Mesodermal cell (in vitro differentiated cells): ENCODE measurements at regions not wholly inside any gene's neighbourhood (a gene's known extent, or its start where the extent isn't known, plus 50 kb on each side); places are given as distances from the start of the nearest gene placed in this dataset.

Experiments
- H3K27ac ChIP-seq: 2 replicates; pipeline ENCODE4 v1.7.0; 2013; ENCODE audit warnings: mild to moderate bottlenecking, low read depth, low read length, moderate library complexity; ENCODE audit not compliant: severe bottlenecking
- H3K36me3 ChIP-seq: 2 replicates; pipeline ENCODE4 v1.7.1; 2013; ENCODE audit warnings: mild to moderate bottlenecking, low read length, moderate library complexity; ENCODE audit not compliant: control insufficient read depth, insufficient read depth
- H3K4me1 ChIP-seq: one replicate; pipeline ENCODE4 v1.7.1; 2013; ENCODE audit warnings: mild to moderate bottlenecking, low read length; ENCODE audit not compliant: insufficient read depth, control insufficient read depth, poor library complexity, severe bottlenecking
- H3K4me3 ChIP-seq: 2 replicates; pipeline ENCODE4 v1.7.0; 2013; ENCODE audit warnings: low read length, control low read depth, mild to moderate bottlenecking; ENCODE audit not compliant: insufficient read depth, poor library complexity, severe bottlenecking; ENCODE audit errors: extremely low read depth
- H3K9me3 ChIP-seq: 2 replicates; pipeline ENCODE4 v1.7.1; 2013; ENCODE audit warnings: mild to moderate bottlenecking, low read length, moderate library complexity; ENCODE audit not compliant: control insufficient read depth
- WGBS, 2 experiments: methylation state at CpG; one replicate each; pipeline ENCODE4 v1.1.5; 2013; ENCODE audit warnings: missing lambda C conversion rate in 2 of 2; ENCODE audit not compliant: insufficient coverage in 2 of 2; 5-methylcytosine and 5-hydroxymethylcytosine counted together

- 75 to 100% methylated on average over 1 of the region's 4 CpGs for WGBS, 2 experiments
- Histone ChIP-seq H3K4me1 (no peaks in the 10 kb centered on the region), H3K36me3 (no peaks in the 10 kb centered on the region), H3K4me3 (no peak overlapping the region), H3K27ac (no peak overlapping the region), H3K9me3 (no peaks in the 10 kb centered on the region)
These were observed 2300.3 kb downstream of the MAT2B start for GRCh38 chr5:165805756-165806155.

GRCh38 chr5:165808335-165808734, 2302.9 kb downstream of the MAT2B start:
- no peaks in the 10 kb centered on the region for H3K36me3 ChIP-seq
- WGBS, 2 experiments = 95 to 100% methylated on average over 1 to 2 of the region's 3 CpGs

GRCh38 chr5:165809914-165810313, 2304.5 kb downstream of the MAT2B start:
- Histone ChIP-seq H3K4me3 (no peak overlapping the region), H3K36me3 (no peaks in the 10 kb centered on the region), H3K9me3 (no peaks in the 10 kb centered on the region), H3K4me1 (no peaks in the 10 kb centered on the region), H3K27ac (no peak overlapping the region)
- no CpG with 5 or more reads among the region's 3 CpGs for WGBS, 2 experiments

More at GRCh38 chr5:165808335-165808734, 2302.9 kb downstream of the MAT2B start:
- H3K4me3 ChIP-seq = no peak overlapping the region
- H3K9me3 ChIP-seq = no peaks in the 10 kb centered on the region
- no peaks in the 10 kb centered on the region for H3K4me1 ChIP-seq
- no peak overlapping the region for H3K27ac ChIP-seq

GRCh38 chr5:165829504-165829903, 2324.1 kb downstream of the MAT2B start:
- Histone ChIP-seq H3K4me3 (no peak overlapping the region), H3K36me3 (no peaks in the 10 kb centered on the region), H3K27ac (no peak overlapping the region), H3K9me3 (no peaks in the 10 kb centered on the region), H3K4me1 (no peaks in the 10 kb centered on the region)
- WGBS, 2 experiments = 67 to 81% methylated on average over 4 of the region's 6 CpGs

- Histone ChIP-seq H3K4me1 (no peaks in the 10 kb centered on the region), H3K36me3 (no peaks in the 10 kb centered on the region), H3K27ac (no peak overlapping the region), H3K4me3 (no peak overlapping the region), H3K9me3 (no peaks in the 10 kb centered on the region)
- 60 to 100% methylated on average over 2 of the region's 4 CpGs for WGBS, 2 experiments
These were observed 2329.5 kb downstream of the MAT2B start for GRCh38 chr5:165834891-165835290.

GRCh38 chr5:165836046-165836445, 2330.6 kb downstream of the MAT2B start:
- H3K9me3 ChIP-seq = no peaks in the 10 kb centered on the region
- H3K4me1 ChIP-seq = no peaks in the 10 kb centered on the region
- WGBS, 2 experiments = no CpG with 5 or more reads among the region's 1 CpG
- H3K27ac ChIP-seq = no peak overlapping the region
- H3K36me3 ChIP-seq = no peaks in the 10 kb centered on the region
- H3K4me3 ChIP-seq = no peak overlapping the region

- Histone ChIP-seq H3K27ac (no peak overlapping the region), H3K9me3 (no peaks in the 10 kb centered on the region), H3K4me3 (no peak overlapping the region), H3K36me3 (no peaks in the 10 kb centered on the region), H3K4me1 (no peaks in the 10 kb centered on the region)
- no CpG with 5 or more reads among the region's 2 CpGs for WGBS, 2 experiments
These were observed 2331.9 kb downstream of the MAT2B start for GRCh38 chr5:165837286-165837685.

- WGBS, 2 experiments = 85 to 100% methylated on average over 2 to 4 of the region's 5 CpGs
- H3K4me1 ChIP-seq = no peaks in the 10 kb centered on the region
- no peaks in the 10 kb centered on the region for H3K9me3 ChIP-seq
- no peak overlapping the region for H3K27ac ChIP-seq
- no peaks in the 10 kb centered on the region for H3K36me3 ChIP-seq
- no peak overlapping the region for H3K4me3 ChIP-seq
These were observed 2339.2 kb downstream of the MAT2B start for GRCh38 chr5:165844571-165844970.

- no peak overlapping the region for H3K27ac ChIP-seq
- WGBS, 2 experiments = 100% methylated on average over 1 of the region's 1 CpG
- no peaks in the 10 kb centered on the region for H3K4me1 ChIP-seq
- no peak overlapping the region for H3K4me3 ChIP-seq
- H3K36me3 ChIP-seq = no peaks in the 10 kb centered on the region
- no peaks in the 10 kb centered on the region for H3K9me3 ChIP-seq
These were observed 2352.7 kb downstream of the MAT2B start for GRCh38 chr5:165858118-165858517.

GRCh38 chr5:165859251-165859650, 2353.8 kb downstream of the MAT2B start:
- no peaks in the 10 kb centered on the region for H3K36me3 ChIP-seq
- no peak overlapping the region for H3K27ac ChIP-seq
- H3K9me3 ChIP-seq = no peaks in the 10 kb centered on the region
- H3K4me1 ChIP-seq = no peaks in the 10 kb centered on the region
- no peak overlapping the region for H3K4me3 ChIP-seq
- 94 to 100% methylated on average over 2 of the region's 2 CpGs for WGBS, 2 experiments

- WGBS, 2 experiments = 76 to 79% methylated on average over 1 to 2 of the region's 4 CpGs
- Histone ChIP-seq H3K36me3 (no peaks in the 10 kb centered on the region), H3K9me3 (no peaks in the 10 kb centered on the region), H3K27ac (no peak overlapping the region), H3K4me3 (no peak overlapping the region), H3K4me1 (no peaks in the 10 kb centered on the region)
These were observed 2357.8 kb downstream of the MAT2B start for GRCh38 chr5:165863239-165863638.
